ENCODE measurements at regions not wholly inside any gene's neighbourhood (a gene's known extent, or its start where the extent isn't known, plus 50 kb on each side); places are given as distances from the start of the nearest gene placed in this dataset.

DNA sequence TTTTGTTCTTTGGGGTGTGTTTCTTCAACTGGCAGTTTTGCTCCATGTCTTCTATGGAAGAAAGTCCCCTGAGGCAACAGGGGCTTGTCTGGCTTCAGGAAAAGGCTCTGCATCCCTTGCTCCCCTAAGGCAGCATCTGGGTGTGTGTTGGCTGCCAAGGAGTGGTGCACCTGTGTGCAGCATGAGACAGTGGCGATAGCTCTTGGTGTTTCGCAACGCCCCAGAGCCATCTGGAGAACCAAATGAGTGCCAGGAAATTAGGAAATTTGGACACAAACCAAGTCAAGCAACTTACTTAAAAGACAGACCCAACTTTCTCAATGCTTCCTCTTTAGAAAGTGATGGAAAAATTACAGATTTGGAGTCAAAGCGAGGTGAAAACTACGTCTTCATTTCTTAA is 1044.4 kb upstream of the CNTNAP5 start:
- DNase-seq (ENCODE audit: extremely low spot score, unreplicated experiment) = no peak
- TF ChIP-seq, protein P1, sequence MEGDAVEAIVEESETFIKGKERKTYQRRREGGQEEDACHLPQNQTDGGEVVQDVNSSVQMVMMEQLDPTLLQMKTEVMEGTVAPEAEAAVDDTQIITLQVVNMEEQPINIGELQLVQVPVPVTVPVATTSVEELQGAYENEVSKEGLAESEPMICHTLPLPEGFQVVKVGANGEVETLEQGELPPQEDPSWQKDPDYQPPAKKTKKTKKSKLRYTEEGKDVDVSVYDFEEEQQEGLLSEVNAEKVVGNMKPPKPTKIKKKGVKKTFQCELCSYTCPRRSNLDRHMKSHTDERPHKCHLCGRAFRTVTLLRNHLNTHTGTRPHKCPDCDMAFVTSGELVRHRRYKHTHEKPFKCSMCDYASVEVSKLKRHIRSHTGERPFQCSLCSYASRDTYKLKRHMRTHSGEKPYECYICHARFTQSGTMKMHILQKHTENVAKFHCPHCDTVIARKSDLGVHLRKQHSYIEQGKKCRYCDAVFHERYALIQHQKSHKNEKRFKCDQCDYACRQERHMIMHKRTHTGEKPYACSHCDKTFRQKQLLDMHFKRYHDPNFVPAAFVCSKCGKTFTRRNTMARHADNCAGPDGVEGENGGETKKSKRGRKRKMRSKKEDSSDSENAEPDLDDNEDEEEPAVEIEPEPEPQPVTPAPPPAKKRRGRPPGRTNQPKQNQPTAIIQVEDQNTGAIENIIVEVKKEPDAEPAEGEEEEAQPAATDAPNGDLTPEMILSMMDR (IDR thresholded peaks at IDR 0.05) = no peak
- no peaks in the 10 kb centered on the region for H3K36me3 Mint-ChIP-seq (ENCODE audit: unreplicated experiment)

DNA sequence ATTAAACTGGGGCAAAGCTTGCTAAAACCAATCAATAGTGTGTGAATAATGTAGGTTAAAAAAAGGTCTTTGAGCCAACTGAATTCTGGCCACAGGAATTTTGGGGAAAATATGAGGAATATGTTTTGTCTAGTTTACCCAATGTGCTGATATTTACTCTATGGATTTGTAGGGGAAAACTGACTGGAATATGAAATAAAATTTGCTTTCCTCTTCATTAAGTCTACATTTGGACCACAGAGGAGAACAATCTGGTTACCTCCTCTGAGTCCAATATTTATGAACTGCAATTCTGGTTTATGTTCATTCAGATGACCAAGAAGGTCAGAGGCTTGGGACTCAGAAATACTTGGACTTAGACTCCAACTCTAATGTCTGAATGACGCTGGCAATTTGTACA is 1042.2 kb upstream of the CNTNAP5 start:
- H3K9me3 Mint-ChIP-seq (ENCODE audit: unreplicated experiment) = peaks cover 5% of the 10 kb centered on the region
- H3K27me3 Mint-ChIP-seq (ENCODE audit: unreplicated experiment) = no peaks in the 10 kb centered on the region
- H3K4me3 Mint-ChIP-seq (ENCODE audit: unreplicated experiment) = no peak overlapping the region
- no peak overlapping the region for H3K27ac Mint-ChIP-seq (ENCODE audit: unreplicated experiment)
- DNase-seq (ENCODE audit: extremely low spot score, unreplicated experiment) = no peak
- H3K4me1 Mint-ChIP-seq (ENCODE audit: unreplicated experiment) = no peaks in the 10 kb centered on the region
- TF ChIP-seq, protein P1 (IDR thresholded peaks at IDR 0.05) = no peak
- H3K36me3 Mint-ChIP-seq (ENCODE audit: unreplicated experiment) = no peaks in the 10 kb centered on the region

More for the DNA sequence above, 1044.4 kb upstream of the CNTNAP5 start:
- Mint-ChIP-seq H3K4me1 (ENCODE audit: unreplicated experiment) (no peaks in the 10 kb centered on the region), H3K4me3 (ENCODE audit: unreplicated experiment) (no peak overlapping the region), H3K9me3 (ENCODE audit: unreplicated experiment) (peaks cover 5% of the 10 kb centered on the region), H3K27me3 (ENCODE audit: unreplicated experiment) (no peaks in the 10 kb centered on the region), H3K27ac (ENCODE audit: unreplicated experiment) (no peak overlapping the region)

DNA sequence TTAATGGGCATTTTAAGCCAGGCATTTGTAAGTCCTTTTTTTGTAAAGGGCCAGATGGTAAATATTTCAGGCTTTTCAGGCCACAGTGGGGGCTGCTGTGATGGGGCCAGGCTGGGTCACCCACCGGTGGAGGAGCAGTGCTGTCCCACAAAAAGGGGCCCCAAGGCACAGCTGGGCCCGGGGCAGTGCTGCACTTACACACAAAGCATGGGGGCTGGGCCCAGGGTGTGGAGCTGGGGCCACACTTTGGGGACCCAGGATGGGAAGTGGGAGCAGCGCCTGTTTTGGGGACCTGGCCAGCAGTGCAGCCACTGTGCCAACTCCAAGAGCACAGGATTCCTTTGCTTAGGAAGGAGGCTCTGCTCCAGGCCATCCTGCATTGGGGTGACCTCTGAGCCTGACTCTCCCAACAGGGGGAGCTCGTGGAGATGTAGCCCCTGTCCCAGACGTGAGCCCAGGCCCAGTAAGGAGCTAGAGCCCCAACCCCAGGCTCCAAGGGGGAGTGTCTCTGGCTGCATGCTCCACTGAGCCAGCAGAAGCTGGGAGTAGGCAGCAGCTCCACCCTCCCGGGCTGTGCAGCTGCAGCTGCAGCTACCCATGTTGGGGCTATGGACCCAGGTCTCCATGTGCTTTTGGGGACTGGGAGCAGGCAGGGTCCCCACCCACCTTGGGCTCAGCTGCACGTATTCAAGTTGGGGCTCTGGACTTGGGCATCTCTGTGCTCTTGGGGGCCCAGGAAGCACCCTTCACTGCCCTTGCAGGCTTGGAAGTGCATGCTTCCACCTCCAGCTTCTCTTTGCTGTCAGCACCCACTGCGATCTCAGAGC is 1036.5 kb upstream of the CNTNAP5 start:
- Mint-ChIP-seq H3K27ac (ENCODE audit: unreplicated experiment) (no peak overlapping the region), H3K9me3 (ENCODE audit: unreplicated experiment) (peaks cover 5% of the 10 kb centered on the region), H3K4me1 (ENCODE audit: unreplicated experiment) (no peaks in the 10 kb centered on the region), H3K36me3 (ENCODE audit: unreplicated experiment) (no peaks in the 10 kb centered on the region), H3K27me3 (ENCODE audit: unreplicated experiment) (no peaks in the 10 kb centered on the region), H3K4me3 (ENCODE audit: unreplicated experiment) (no peak overlapping the region)
- DNase-seq (ENCODE audit: extremely low spot score, unreplicated experiment) = no peak
- TF ChIP-seq, protein P1 (IDR thresholded peaks at IDR 0.05) = no peak

DNA sequence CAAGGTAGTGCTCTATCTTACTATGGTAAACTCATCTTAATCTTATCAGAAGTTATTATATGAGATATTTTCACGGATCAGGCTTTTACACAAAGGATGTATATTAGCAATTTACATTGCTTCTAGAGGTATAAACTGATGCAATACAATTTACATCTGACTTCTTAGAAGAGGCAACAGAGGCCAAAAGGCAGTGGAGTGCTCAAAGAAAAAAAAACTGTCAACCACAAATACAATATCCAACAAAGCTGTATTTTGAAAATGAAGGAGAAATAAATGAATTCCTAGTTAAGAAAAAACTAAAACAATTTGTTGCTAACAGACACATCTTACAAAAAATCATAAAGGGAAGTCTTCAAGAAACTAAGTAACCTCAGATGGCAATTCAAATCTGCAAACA is 1031.5 kb upstream of the CNTNAP5 start:
- Mint-ChIP-seq H3K9me3 (ENCODE audit: unreplicated experiment) (peaks cover 6% of the 10 kb centered on the region), H3K36me3 (ENCODE audit: unreplicated experiment) (no peaks in the 10 kb centered on the region), H3K4me3 (ENCODE audit: unreplicated experiment) (no peak overlapping the region), H3K27ac (ENCODE audit: unreplicated experiment) (no peak overlapping the region), H3K4me1 (ENCODE audit: unreplicated experiment) (no peaks in the 10 kb centered on the region), H3K27me3 (ENCODE audit: unreplicated experiment) (no peaks in the 10 kb centered on the region)
- TF ChIP-seq, protein P1 (IDR thresholded peaks at IDR 0.05) = no peak
- DNase-seq (ENCODE audit: extremely low spot score, unreplicated experiment) = no peak

DNA sequence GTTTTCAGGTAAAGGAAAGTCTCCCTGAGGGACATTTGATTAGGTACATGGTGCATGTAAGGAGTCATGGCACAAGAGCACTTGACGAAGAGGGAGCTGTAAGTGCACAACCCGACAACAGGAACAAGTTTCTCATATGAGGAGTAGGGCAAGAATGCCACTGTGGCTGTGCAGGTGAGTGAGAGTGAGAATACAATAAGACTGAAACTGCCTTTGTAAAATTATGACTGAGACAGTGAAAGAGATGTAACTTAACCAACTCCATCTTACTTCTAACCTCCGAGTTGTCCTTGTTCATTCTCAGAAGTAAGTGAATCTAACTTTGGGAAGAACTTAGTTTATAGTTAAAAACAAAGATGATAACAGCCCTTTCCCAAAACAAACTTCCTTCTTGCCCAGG is 1025.8 kb upstream of the CNTNAP5 start:
- Mint-ChIP-seq H3K36me3 (ENCODE audit: unreplicated experiment) (no peaks in the 10 kb centered on the region), H3K4me3 (ENCODE audit: unreplicated experiment) (no peak overlapping the region), H3K27me3 (ENCODE audit: unreplicated experiment) (no peaks in the 10 kb centered on the region), H3K27ac (ENCODE audit: unreplicated experiment) (no peak overlapping the region), H3K9me3 (ENCODE audit: unreplicated experiment) (peaks cover 5% of the 10 kb centered on the region), H3K4me1 (ENCODE audit: unreplicated experiment) (no peaks in the 10 kb centered on the region)
- TF ChIP-seq, protein P1 (IDR thresholded peaks at IDR 0.05) = no peak
- DNase-seq (ENCODE audit: extremely low spot score, unreplicated experiment) = no peak

All from osteocyte (in vitro differentiated cells).